ENCODE measurements at regions not wholly inside any gene's neighbourhood (a gene's known extent, or its start where the extent isn't known, plus 50 kb on each side); places are given as distances from the start of the nearest gene placed in this dataset.
"Not testable (repeated sequence)": the region's sequence is repeated elsewhere in the genome, so short reads cannot be mapped to it uniquely, and the experiment has no call there.

- intact Hi-C loops (cut with micrococcal nuclease): no loop called here
- H3K36me3 ChIP-seq: no peaks in the 10 kb centered on the region
- peaks cover 60% of the 10 kb centered on the region for H3K27me3 ChIP-seq (ENCODE audit: low read depth)
- no peak overlapping the region for H3K4me3 ChIP-seq
- H3K9me3 ChIP-seq (replicated peaks): peaks cover 5% of the 10 kb centered on the region
- no peak for DNase-seq
- no peak overlapping the region for H3K27ac ChIP-seq (replicated peaks)
- no peak for TF ChIP-seq CTCF (IDR thresholded peaks at IDR 0.05; ENCODE audit: borderline replicate concordance)
- H3K4me1 ChIP-seq: no peaks in the 10 kb centered on the region
Measured at GRCh38 chr20:48219306-48219705, 434.0 kb upstream of the SULF2 start.

GRCh38 chr20:48217190-48217589 is 431.9 kb upstream of the SULF2 start:
- no peaks in the 10 kb centered on the region for H3K36me3 ChIP-seq

GRCh38 chr20:48215536-48215935 is 430.3 kb upstream of the SULF2 start:
- no peaks in the 10 kb centered on the region for H3K9me3 ChIP-seq (replicated peaks)
- H3K4me1 ChIP-seq: no peaks in the 10 kb centered on the region
- H3K27me3 ChIP-seq (ENCODE audit: low read depth): peaks cover 49% of the 10 kb centered on the region
- H3K27ac ChIP-seq (replicated peaks): no peak overlapping the region
- H3K36me3 ChIP-seq: no peaks in the 10 kb centered on the region
- no peak for TF ChIP-seq CTCF (IDR thresholded peaks at IDR 0.05; ENCODE audit: borderline replicate concordance)
- DNase-seq: no peak
- H3K4me3 ChIP-seq: no peak overlapping the region
- intact Hi-C loops (cut with micrococcal nuclease): no loop called here

More at GRCh38 chr20:48217190-48217589, 431.9 kb upstream of the SULF2 start:
- Histone ChIP-seq H3K27me3 (ENCODE audit: low read depth) (peaks cover 49% of the 10 kb centered on the region), H3K4me1 (no peaks in the 10 kb centered on the region), H3K9me3 (replicated peaks) (no peaks in the 10 kb centered on the region), H3K27ac (replicated peaks) (no peak overlapping the region), H3K4me3 (no peak overlapping the region)
- intact Hi-C loops (cut with micrococcal nuclease): no loop called here
- TF ChIP-seq CTCF (IDR thresholded peaks at IDR 0.05; ENCODE audit: borderline replicate concordance): no peak
- no peak for DNase-seq

- no peak overlapping the region for H3K27ac ChIP-seq (replicated peaks)
- intact Hi-C loops (cut with micrococcal nuclease): no loop called here
- H3K4me3 ChIP-seq: no peak overlapping the region
- H3K27me3 ChIP-seq (ENCODE audit: low read depth): peaks cover 42% of the 10 kb centered on the region
- TF ChIP-seq CTCF (IDR thresholded peaks at IDR 0.05; ENCODE audit: borderline replicate concordance): no peak
- DNase-seq: no peak
- no peaks in the 10 kb centered on the region for H3K4me1 ChIP-seq
- no peaks in the 10 kb centered on the region for H3K9me3 ChIP-seq (replicated peaks)
- no peaks in the 10 kb centered on the region for H3K36me3 ChIP-seq
Measured at GRCh38 chr20:48214601-48215000, 429.3 kb upstream of the SULF2 start.

GRCh38 chr20:48213635-48214034 is 428.4 kb upstream of the SULF2 start:
- intact Hi-C loops (cut with micrococcal nuclease): not testable (repeated sequence)

GRCh38 chr20:48212806-48213509 is 427.7 kb upstream of the SULF2 start:
- Histone ChIP-seq H3K27ac (replicated peaks) (no peak overlapping the region), H3K36me3 (no peaks in the 10 kb centered on the region), H3K4me1 (no peaks in the 10 kb centered on the region), H3K4me3 (no peak overlapping the region), H3K9me3 (replicated peaks) (no peaks in the 10 kb centered on the region), H3K27me3 (ENCODE audit: low read depth) (peaks cover 45% of the 10 kb centered on the region)
- no peak for DNase-seq
- TF ChIP-seq CTCF (IDR thresholded peaks at IDR 0.05; ENCODE audit: borderline replicate concordance): no peak
- intact Hi-C loops (cut with micrococcal nuclease): no loop called here

More at GRCh38 chr20:48213635-48214034, 428.4 kb upstream of the SULF2 start:
- peaks cover 39% of the 10 kb centered on the region for H3K27me3 ChIP-seq (ENCODE audit: low read depth)
- H3K4me3 ChIP-seq; H3K9me3 ChIP-seq (replicated peaks); DNase-seq; H3K27ac ChIP-seq (replicated peaks); H3K4me1 ChIP-seq; H3K36me3 ChIP-seq: not testable (repeated sequence)
